HFFc6 (cell line): ENCODE measurements at regions not wholly inside any gene's neighbourhood (a gene's known extent, or its start where the extent isn't known, plus 50 kb on each side); places are given as distances from the start of the nearest gene placed in this dataset.

Source experiments
- DNase-seq: peaks from one replicate; pipeline ENCODE4 v3.0.0-alpha.2; 2018
- H3K27ac Mint-ChIP-seq: 2 replicates; pipeline ENCODE4 v1.8.0; 2020; ENCODE audit warnings: mild to moderate bottlenecking, mixed read lengths
- H3K27me3 Mint-ChIP-seq: 2 replicates; pipeline ENCODE4 v1.8.0; 2021; ENCODE audit warnings: mild to moderate bottlenecking, moderate library complexity, mixed read lengths; ENCODE audit not compliant: insufficient read depth
- H3K36me3 Mint-ChIP-seq: 2 replicates; pipeline ENCODE4 v1.8.0; 2021; ENCODE audit warnings: low read depth, mixed read lengths
- H3K4me1 Mint-ChIP-seq: 2 replicates; pipeline ENCODE4 v1.8.0; 2020; ENCODE audit warnings: low read depth, mixed read lengths
- H3K4me3 Mint-ChIP-seq: 2 replicates; pipeline ENCODE4 v1.8.0; 2020; ENCODE audit warnings: mild to moderate bottlenecking, moderate library complexity, mixed read lengths
- H3K9me3 Mint-ChIP-seq: 2 replicates; pipeline ENCODE4 v1.8.0; 2020; ENCODE audit warnings: mild to moderate bottlenecking, mixed read lengths
- TF ChIP-seq, protein P1 (sequence below): fragments of 200-600 bp; sonication (generic); IDR thresholded peaks from 2 replicates; pipeline ENCODE4 v1.5.0; 2021; ENCODE audit warnings: antibody characterized with exemption, mild to moderate bottlenecking

DNA sequence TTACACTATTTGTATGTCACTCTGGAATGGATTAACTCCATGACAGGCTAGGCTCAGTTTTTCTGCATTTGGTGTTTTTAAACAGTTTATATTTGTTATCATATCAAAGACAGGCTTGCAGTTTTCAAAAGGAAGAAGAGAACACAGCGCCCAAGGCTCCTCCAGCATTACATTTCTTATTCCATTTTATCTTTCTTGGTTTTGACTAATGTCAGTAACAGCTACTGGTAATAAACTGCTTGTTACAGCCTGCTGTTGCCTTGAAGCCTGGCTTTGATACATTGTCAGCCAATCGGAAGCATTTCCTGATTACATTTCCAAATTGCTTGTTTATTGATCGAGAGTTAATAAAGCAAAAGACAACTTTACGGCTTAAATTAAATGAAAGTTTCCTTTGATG is 166.0 kb upstream of the MDFIC start:
- DNase-seq = no peak
- Mint-ChIP-seq H3K36me3 (no peaks in the 10 kb centered on the region), H3K4me1 (peaks cover 14% of the 10 kb centered on the region), H3K4me3 (no peak overlapping the region), H3K9me3 (no peaks in the 10 kb centered on the region), H3K27me3 (peaks cover 2% of the 10 kb centered on the region), H3K27ac (no peak overlapping the region)
- TF ChIP-seq, protein P1, sequence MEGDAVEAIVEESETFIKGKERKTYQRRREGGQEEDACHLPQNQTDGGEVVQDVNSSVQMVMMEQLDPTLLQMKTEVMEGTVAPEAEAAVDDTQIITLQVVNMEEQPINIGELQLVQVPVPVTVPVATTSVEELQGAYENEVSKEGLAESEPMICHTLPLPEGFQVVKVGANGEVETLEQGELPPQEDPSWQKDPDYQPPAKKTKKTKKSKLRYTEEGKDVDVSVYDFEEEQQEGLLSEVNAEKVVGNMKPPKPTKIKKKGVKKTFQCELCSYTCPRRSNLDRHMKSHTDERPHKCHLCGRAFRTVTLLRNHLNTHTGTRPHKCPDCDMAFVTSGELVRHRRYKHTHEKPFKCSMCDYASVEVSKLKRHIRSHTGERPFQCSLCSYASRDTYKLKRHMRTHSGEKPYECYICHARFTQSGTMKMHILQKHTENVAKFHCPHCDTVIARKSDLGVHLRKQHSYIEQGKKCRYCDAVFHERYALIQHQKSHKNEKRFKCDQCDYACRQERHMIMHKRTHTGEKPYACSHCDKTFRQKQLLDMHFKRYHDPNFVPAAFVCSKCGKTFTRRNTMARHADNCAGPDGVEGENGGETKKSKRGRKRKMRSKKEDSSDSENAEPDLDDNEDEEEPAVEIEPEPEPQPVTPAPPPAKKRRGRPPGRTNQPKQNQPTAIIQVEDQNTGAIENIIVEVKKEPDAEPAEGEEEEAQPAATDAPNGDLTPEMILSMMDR = no peak

DNA sequence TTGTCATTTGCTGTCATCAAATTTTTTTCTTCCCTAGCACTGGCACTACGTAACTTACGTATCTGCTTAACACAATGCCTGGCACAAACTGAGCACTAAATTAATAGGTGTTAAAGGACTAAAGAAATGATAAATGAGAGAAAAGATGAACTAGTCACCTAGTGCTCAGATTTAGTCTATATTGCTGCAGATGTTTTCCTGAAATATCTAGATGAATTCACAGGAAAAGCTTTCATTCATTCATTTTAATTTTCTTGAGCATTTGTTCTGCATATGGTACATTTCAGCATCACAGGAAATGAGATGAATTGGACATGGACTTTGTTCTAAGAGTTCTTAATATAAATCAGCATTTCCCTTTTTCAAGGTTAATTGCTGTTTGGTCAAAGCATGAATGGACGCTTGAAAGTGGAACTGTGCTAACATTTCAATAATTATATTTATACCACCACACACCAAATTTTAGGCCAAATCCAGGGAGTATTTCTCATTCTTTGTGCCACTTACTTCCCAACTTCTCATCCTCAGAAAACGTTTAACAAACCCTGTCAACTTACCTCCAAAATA is 163.2 kb upstream of the MDFIC start:
- H3K36me3 Mint-ChIP-seq = no peaks in the 10 kb centered on the region
- no peak overlapping the region for H3K4me3 Mint-ChIP-seq
- no peaks in the 10 kb centered on the region for H3K9me3 Mint-ChIP-seq
- peaks cover 14% of the 10 kb centered on the region for H3K4me1 Mint-ChIP-seq
- TF ChIP-seq, protein P1 = no peak
- no peak for DNase-seq
- no peak overlapping the region for H3K27ac Mint-ChIP-seq
- peaks cover 2% of the 10 kb centered on the region for H3K27me3 Mint-ChIP-seq

DNA sequence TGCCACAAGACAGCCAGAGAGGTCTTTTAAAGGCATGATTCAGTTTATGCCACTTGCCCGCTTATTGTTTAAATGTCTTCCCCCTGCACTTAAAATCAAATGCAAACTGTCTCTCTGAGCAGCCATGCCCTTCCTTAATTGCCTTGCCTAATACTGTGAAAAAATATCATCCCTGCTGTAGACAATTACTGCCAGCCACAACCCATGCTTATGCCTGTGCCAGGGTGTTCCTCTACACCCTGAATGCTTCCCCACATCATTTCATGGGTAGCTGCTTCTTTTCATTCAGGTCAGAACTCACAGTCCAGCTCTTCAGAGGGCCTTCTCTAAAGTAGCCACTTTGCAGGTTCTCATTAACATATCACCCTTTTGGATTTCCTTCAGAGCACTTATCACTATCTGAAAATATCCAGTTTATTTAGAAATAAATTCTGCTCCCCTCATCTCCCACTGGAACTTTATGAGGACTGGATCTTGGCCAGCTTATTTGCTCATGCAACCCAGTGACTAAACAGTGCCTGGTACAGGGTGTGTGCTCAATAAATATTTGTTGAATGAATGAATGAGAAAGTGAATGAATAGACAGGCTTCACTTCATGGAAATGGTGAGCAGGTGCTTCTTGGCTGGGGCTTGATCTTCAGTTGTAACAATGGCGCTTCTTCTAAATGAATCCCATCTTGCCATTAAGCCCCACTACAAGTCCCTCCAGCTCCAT is 162.4 kb upstream of the MDFIC start:
- no peak for DNase-seq
- Mint-ChIP-seq H3K36me3 (no peaks in the 10 kb centered on the region), H3K27me3 (peaks cover 2% of the 10 kb centered on the region), H3K4me3 (no peak overlapping the region), H3K4me1 (peaks cover 17% of the 10 kb centered on the region), H3K27ac (no peak overlapping the region), H3K9me3 (no peaks in the 10 kb centered on the region)
- TF ChIP-seq, protein P1 = no peak

DNA sequence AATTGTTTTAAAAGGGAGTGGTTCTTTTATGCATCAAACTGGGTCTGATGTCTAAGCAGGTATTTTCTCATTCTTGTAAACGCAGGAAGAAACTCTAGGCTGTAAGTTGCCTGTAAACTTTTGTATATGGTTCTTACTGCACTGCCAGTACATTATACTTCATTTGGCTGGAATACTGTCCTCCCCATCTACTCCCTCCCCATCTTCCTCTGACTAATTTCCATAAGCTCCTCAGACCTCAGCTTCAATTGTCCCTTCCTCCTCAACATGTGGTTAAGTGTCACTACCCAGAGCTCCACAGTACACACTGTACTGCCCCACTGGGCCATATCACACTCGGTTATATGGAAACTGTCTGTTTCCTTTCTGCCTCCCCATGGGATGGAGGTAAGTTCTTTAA is 161.4 kb upstream of the MDFIC start:
- Mint-ChIP-seq H3K36me3 (no peaks in the 10 kb centered on the region), H3K27ac (no peak overlapping the region), H3K4me3 (no peak overlapping the region), H3K9me3 (no peaks in the 10 kb centered on the region), H3K27me3 (peaks cover 2% of the 10 kb centered on the region), H3K4me1 (peaks cover 25% of the 10 kb centered on the region)
- DNase-seq = no peak
- TF ChIP-seq, protein P1 = no peak

DNA sequence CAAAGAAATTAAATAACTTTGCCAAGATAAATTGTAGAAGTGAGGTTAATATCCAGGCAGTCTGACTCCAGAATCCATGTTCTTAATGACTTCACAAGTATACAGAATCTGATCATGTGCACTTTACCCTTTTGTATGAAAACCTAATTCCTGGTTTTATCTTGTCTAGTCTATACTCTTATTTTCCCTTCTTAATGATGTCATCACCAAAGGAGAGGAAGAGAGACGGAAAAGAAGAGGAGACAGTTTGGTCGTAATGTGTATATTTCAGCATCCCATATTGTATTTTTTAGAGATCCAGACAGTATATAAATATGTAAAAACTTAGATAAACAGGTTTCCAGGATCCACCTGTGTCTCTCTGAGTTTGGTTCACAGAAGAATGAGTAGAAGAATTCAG is 159.9 kb upstream of the MDFIC start:
- Mint-ChIP-seq H3K36me3 (no peaks in the 10 kb centered on the region), H3K4me1 (peaks cover 25% of the 10 kb centered on the region)

More for the DNA sequence above, 159.9 kb upstream of the MDFIC start:
- Mint-ChIP-seq H3K27ac (no peak overlapping the region), H3K4me3 (no peak overlapping the region), H3K9me3 (no peaks in the 10 kb centered on the region), H3K27me3 (peaks cover 2% of the 10 kb centered on the region)
- TF ChIP-seq, protein P1 = no peak
- DNase-seq = no peak
